Inflammatory macrophage treated with lipopolysaccharide for 4 hours (primary cell): ENCODE measurements at regions not wholly inside any gene's neighbourhood (a gene's known extent, or its start where the extent isn't known, plus 50 kb on each side); places are given as distances from the start of the nearest gene placed in this dataset.
A peak's percentile ranks its signal among the peaks of the same experiment; 100 is the strongest.
"Not testable (repeated sequence)": the region's sequence is repeated elsewhere in the genome, so short reads cannot be mapped to it uniquely, and the experiment has no call there.

ENCODE experiments used
- DNase-seq: peaks from one replicate; pipeline ENCODE4 v3.0.0-alpha.2; 2020

DNA sequence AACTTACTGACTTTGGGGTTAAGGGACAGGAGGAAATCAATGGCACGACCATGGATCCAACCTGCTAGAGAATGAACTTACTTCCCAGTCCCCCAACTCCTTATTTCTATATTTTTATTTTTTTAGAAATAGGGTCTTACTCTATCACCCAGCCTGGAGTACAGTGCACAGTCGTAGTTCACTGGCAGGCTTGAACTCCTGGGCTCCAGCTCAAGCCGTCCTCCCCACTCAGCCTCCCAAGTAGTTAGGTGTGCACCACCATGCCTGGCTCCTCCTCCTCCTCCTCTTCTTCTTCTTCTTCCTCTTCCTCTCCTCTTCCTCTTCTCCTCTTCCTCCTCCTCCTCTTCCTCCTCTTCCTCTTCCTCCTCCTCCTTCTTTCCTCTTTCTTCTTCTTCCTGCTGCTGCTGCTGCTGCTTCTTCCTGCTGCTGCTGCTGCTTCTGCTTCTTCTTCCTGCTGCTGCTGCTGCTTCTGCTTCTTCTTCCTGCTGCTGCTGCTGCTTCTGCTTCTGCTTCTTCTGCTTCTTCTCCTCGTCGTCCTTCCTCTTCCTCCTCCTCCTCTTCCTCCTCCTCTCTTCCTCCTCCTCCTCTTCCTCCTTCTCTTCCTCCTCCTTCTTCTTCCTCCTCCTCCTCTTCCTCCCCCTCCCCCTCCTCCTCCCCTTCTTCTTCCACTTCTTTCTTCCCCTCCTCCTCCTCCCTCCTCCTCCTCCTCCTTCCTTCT lies 390.1 kb upstream of the RGS6 start:
- DNase-seq = no peak

DNA sequence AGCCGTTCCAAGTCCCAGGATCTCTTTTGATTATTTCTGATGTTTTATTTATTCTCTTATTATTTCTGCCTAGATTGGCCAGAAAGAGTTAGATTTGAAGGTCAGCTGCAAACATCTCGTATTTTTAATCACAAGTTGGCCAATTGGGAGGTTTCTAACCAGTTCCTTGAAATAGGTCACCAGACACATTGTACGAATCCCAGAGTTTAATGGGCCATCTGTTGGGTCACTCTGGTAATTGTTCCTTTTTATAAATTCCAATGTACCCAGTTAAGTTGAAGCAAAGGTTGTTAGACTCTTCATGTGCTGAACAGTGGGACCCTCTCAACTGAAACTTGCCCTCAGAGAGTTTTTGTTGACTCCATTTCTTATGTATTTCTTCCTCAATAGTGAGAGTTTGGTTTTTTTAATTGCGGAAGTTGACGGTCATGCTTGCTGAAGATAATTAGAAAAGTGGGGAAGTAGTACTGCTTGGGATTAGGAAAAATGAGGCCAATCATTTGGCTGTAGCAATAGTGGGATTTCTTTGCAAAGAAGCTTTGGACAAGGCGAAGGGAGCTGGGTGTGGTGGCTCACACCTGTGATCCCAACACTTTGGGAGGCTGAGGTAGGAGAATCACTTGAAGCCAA lies 382.7 kb upstream of the RGS6 start:
- DNase-seq = peak; percentile 64

- DNase-seq = no peak
Measured at GRCh38 chr14:71550367-71550766, 381.9 kb upstream of the RGS6 start.

GRCh38 chr14:71551291-71551950 lies 380.8 kb upstream of the RGS6 start:
- DNase-seq = no peak

GRCh38 chr14:71552809-71553208 lies 379.4 kb upstream of the RGS6 start:
- DNase-seq = no peak

- DNase-seq = no peak
Measured at GRCh38 chr14:71553779-71554178, 378.4 kb upstream of the RGS6 start.

GRCh38 chr14:71554323-71554722 lies 377.9 kb upstream of the RGS6 start:
- peak; percentile 28 for DNase-seq

DNA sequence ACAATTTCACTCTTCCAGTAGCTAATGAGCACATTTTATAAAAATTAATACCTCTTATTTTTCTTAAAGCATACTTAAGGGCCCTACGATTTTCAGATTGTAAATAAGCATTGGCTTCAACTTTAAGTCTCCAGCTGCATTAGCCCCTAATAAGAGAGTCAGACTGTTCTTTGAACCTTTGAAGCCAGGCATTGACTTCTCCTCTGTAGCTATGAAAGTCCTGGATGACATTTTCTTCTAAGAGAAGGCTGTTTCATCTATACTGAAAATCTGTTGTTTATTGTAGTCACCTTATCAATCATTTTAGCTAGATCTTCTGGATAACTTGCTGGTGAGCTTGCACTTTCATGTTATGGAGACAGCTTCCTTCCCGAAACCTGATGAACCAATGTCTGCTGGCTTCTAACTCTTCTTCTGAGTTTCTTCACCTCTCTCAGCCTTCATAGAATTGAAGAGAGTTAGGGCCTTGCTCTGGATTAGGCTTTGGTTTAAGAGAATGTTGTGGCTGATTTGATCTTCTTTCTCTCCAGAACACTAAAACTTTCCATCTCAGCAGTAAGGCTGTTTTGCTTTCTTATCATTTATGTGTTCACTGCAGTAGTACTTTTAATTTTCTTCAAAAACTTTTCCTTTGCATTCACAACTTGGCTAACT lies 377.1 kb upstream of the RGS6 start:
- peak; percentile 14 for DNase-seq

- peak; percentile 85 for DNase-seq
Measured at GRCh38 chr14:71555654-71556559, 376.3 kb upstream of the RGS6 start.

DNA sequence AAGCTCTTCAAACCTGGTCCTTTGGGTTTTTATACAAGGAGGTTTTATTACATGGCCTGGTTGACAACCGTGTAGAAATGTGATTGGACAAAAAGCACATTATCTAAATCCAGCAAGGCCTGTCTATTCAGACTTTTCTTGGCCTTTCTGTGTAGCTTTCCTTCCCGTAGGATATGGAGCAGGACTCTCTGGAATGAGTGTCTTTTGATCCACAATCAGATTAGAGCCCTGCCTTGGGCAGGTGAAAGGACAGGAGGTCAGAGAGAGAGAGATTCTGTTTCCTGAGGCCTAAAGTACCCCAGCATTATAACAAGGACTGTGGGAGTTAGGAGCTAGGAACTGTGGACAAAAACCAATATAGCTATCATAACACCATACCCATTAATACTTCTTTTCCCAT lies 375.5 kb upstream of the RGS6 start:
- DNase-seq = no peak

- no peak for DNase-seq
Measured at GRCh38 chr14:71557351-71557750, 374.9 kb upstream of the RGS6 start.

DNA sequence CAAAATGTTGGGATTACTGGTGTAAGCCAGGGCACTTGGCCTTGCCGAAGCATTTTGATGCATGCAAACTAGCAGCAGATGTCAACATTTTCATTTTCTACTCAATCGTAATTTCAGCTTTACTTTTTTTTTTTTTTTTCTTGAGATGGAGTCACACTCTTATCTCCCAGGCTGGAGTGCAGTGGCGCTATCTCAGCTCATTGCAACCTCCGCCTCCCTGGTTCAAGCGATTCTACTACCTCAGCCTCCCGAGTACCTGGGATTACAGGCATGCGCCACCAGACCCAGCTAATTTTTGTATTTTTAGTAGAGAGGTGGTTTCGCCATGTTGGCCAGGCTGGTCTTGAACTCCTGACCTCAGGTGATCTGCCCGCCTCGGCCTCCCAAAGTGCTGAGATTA lies 373.3 kb upstream of the RGS6 start:
- not testable (repeated sequence) for DNase-seq

DNA sequence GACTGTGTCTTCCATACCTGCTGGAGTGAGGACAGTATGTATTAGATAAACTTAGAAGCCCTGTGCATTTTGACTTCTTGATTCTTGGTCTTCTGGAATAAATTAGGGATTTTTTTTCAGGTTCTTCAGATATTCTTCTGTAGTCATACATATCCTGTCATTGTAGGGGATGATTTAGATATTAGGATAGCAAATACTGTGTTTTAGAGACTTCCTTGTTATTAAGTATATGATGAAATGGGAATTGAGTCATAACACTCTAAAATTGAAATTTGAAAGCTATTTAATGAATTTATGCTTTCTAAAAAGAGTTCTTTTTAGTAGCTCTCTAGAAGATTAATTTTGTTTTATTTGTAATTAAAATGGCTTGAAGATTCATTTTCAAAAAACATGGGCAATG lies 371.5 kb upstream of the RGS6 start:
- peak; percentile 56 for DNase-seq

DNA sequence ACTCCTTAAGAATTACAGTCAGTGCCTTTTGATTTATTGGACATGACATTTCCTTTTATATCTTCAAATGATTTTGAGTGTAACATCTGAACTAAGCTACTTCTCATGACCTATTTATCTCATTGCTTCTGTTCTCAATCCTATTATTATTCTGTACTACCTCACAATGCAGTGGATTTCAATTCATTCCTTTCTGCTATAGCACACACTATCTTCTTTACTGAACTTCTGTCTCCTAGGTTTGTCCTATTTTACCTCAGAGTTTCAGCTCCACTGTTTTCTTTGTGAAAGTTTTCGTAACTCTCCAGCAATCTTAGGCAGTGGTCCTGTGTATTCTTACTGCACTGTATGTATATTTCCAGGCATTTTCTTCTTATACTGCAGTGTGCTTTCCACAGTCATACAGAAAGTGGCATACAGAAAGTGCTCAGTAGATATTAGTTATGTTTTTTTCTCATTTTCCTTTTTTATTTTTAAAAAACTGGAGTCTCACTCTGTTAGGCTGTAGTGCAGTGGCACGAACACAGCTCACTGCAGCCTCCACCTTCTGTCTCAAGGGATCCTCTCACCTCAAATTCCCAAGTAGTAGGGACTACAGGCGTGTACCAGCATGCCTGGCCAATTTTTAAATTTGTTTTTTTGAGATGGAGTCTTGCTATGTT lies 368.6 kb upstream of the RGS6 start:
- DNase-seq = no peak

GRCh38 chr14:71566276-71566675 lies 366.0 kb upstream of the RGS6 start:
- peak; percentile 47 for DNase-seq

DNA sequence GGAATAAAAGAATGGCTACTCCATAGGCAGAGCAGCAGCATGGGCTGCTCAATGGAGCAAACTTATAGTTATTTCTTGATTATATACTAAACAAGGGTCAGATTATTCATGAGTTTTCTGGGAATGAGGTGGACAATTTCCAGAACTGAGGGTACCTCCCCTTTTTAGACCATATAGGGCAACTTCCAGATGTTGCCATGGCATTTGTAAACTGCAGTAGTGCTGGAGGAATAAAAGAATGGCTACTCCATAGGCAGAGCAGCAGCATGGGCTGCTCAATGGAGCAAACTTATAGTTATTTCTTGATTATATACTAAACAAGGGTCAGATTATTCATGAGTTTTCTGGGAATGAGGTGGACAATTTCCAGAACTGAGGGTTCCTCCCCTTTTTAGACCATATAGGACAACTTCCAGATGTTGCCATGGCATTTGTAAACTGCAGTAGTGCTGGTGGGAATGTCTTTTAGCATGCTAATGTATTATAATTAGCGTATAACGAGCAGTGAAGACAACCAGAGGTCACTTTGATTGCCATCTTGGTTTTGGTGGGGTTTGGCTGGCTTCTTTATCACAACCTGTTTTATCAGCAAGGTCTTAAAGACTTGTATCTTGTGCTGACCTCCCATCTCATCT lies 364.6 kb upstream of the RGS6 start:
- DNase-seq = not testable (repeated sequence)

GRCh38 chr14:71574976-71575375 lies 357.3 kb upstream of the RGS6 start:
- DNase-seq = no peak

- DNase-seq = no peak
Measured at GRCh38 chr14:71576472-71576871, 355.8 kb upstream of the RGS6 start.

GRCh38 chr14:71579331-71579730 lies 352.9 kb upstream of the RGS6 start:
- DNase-seq = no peak

- DNase-seq = peak; percentile 22
Measured at GRCh38 chr14:71582705-71583104, 349.5 kb upstream of the RGS6 start.

GRCh38 chr14:71583194-71583593 lies 349.0 kb upstream of the RGS6 start:
- peak; percentile 45 for DNase-seq

GRCh38 chr14:71583705-71584104 lies 348.5 kb upstream of the RGS6 start:
- no peak for DNase-seq
